HT1080 (cell line): ENCODE measurements at regions not wholly inside any gene's neighbourhood (a gene's known extent, or its start where the extent isn't known, plus 50 kb on each side); places are given as distances from the start of the nearest gene placed in this dataset.

Experiments
- DNase-seq: peaks from one replicate; pipeline ENCODE4 v3.0.0-alpha.2; 2015; ENCODE audit warnings: low read depth

GRCh38 chr13:107580741-107581412 lies 634.5 kb downstream of the LIG4 start:
- no peak for DNase-seq

DNA sequence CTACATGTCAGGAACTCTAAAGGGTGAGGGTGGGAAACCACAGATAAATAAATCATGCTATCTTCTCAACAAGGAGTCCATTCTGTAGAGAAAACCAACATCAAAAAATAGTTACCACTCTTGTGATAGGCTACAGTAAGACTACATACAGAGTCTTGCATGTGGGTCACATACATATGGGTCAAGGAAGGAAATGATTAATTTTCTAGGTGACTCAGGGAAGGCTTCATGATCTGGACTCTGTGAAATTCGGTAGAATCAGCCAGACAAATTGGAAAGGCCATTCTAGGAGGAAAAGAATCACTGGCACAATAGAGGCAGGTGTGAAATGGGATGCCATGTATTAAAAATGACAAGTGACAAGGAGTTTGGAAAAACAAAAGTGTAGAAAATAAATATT lies 638.9 kb downstream of the LIG4 start:
- peak; percentile 85 for DNase-seq

- no peak for DNase-seq
Measured at GRCh38 chr13:107574517-107575210, 640.7 kb downstream of the LIG4 start.

- no peak for DNase-seq
Measured at GRCh38 chr13:107573184-107573583, 642.2 kb downstream of the LIG4 start.

DNA sequence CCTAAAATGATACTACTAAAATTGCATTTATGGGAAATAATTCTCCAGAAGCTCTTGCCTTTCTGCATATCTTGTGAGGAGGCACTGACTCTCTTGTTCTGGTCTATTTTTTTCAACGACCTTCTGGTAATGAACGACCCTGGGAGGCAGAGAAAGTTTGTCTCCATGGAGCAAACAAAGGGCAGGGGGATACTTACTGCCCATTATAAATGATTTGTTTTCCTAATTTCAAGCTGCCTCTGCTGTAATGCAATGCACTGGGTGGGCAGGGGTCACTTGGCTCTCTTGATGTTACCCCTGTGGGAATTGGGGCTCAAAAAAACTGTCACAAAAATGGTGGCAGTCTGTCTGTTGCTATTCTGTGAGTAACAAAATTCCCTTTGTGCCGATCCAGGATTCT lies 643.2 kb downstream of the LIG4 start:
- no peak for DNase-seq

DNA sequence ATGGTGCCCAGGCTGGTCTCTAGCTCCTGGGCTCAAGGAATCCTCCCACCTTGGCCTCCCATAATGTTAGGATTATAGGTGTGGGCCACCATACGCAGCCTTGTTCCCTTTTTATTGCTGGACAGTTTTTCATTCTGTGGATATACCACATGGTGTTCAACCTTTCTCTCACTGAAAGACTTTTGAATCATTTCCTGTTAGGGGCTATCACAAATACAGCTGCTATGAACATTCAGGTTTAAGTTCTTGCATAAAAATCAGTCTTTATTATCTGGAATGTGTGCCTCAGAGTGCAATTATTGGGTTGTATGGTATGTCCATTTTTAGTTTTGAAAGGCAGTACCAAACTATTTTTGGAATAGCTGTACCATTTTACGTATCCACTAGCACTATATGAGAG lies 647.2 kb downstream of the LIG4 start:
- peak; percentile 44 for DNase-seq

DNA sequence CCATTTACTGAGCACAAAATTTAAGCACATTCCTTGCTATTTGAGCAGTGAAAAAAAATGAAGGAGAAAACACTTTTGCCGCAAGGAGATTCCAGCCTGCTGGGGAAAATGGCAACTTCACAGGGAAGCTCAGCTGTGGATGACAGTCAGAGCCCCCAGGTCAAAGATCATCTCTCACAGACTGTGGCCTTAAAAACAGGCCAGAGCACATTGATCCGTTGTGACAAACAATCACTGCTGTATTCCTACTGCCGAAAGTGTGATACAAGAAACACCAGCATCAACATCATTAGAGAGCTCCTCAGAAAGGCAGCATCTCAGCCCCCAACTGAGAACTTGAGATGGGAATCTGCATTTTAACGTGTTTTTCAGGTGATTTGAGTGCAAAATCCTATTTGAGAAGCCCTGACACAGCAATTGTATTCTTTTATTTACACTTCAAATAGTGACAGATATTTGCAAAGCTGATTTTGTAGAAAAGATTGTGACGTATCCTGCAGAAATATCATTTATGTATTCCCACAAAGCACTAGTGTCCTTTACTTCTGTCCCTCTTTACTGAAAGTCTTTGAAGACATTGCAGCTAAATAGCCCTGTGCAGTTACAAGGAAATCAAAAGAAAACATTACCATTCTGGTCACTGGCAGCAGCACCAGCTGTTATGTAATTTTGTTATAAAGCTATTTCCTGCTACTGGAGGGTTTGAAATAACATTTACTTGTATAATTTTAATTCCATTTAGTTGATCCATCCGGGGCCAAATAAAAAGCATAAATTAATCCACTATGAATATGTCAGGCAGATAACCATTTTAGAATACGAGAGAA lies 652.0 kb downstream of the LIG4 start:
- no peak for DNase-seq

DNA sequence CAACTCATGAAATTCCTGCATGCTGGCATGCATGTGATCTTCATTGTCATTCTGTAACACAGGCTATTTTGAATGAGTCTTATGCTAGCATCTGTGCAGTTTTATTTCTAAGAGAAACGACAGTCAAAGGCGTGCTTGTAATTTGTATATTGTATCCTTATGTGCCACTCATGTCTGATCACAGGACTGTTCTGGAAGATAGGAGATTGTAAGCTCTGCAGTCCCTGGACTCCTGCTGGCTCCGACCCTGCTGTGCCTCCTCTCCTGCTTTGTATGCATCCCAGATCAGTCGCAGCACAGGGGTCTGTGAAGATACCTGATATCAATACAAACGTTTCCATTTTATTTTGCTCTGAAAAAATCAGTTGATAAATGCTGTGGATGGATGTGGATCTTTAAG lies 653.1 kb downstream of the LIG4 start:
- no peak for DNase-seq

- DNase-seq = no peak
Measured at GRCh38 chr13:107554460-107554859, 660.9 kb downstream of the LIG4 start.

GRCh38 chr13:107553838-107554237 lies 661.5 kb downstream of the LIG4 start:
- no peak for DNase-seq

DNA sequence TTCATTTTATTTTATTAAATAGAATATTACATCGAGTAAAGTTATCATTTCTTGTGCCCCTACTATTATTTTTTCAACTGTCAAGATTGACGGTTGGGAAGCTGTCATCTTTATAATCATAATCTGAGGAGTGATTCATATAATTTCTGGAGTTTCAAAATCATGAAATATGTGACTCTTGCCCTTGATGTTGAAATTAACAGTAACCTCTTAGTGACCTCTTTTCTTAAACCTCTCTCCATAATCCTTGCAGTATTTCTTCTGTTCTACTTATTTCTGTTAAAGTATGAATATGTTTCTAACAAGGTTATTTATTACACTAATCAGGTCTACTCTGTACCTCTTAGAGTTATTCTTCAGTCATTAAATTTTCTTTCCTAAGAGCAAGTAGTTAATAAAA lies 663.8 kb downstream of the LIG4 start:
- no peak for DNase-seq

DNA sequence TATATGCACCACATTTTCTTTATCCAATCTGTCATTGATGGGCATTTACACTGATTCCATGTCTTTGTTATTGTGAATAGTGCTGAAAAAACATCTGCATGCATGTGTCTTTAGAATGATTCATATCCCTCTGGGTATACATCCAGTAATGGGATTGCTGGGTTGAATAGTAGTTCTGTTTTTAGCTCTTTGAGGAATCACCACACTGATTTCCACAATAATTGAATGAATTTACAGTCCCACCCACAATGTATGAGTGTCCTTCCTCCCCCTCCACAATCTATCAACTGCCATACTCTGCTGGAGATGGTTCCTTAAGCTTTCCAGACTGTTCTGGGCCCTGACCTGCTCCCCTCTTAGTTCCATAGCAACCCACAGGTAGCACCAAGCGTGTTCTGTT lies 667.0 kb downstream of the LIG4 start:
- peak; percentile 51 for DNase-seq

- no peak for DNase-seq
Measured at GRCh38 chr13:107545946-107546502, 669.3 kb downstream of the LIG4 start.

DNA sequence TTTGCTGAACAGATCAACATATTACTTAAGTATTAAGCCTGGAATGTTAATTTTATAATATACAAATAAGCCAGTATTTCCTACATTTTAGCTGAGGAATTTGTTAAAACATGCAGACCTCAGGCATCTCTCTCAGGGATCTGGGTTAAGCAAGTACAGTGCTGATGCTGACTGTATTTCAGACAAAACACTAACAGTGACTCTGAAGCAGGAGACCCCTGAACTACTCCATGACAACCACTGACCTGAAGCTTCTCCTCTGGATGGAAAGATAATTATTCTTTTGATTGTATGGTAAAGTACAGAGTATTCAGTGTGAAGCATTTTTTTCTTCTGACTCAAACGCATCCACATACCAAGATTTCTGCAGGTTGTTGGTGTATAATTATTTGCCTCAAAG lies 680.8 kb downstream of the LIG4 start:
- DNase-seq = peak; percentile 11

DNA sequence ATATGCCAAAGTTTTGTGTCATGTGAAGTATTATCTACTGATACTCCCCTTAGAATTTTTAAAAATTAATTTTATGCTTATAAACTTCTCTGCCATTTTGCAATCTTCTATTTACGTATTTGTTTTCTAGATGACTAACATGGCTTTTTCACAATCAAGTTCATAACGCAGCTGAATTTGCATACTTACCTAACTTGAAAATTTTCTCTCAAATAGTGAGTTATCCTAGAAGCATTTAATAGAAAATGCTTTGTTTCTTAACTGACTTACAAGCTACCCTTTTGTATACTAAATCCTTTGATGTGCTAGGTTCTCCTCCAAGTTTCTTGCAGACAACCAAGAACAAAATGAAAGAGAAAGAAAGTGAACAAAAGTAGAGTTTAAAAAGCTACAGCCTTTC lies 683.5 kb downstream of the LIG4 start:
- DNase-seq = no peak

DNA sequence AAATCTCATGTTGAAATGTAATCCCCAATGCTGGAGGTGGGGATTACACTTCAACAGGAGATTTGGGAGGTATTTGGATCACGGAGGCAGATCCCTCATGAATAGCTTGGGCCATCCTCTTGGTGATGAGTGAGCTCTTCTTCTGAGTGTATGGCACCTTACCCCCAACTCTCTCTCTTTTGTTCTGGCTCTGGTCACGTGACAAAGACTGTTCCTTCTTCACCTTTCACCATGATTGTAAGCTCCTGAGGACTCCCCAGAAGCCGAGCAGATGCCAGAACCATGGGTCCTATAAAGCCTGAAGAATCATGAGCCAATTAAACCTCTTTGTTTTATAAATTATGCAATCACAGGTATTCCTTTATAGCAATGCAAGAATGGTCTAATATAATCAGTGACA lies 684.2 kb downstream of the LIG4 start:
- no peak for DNase-seq

DNA sequence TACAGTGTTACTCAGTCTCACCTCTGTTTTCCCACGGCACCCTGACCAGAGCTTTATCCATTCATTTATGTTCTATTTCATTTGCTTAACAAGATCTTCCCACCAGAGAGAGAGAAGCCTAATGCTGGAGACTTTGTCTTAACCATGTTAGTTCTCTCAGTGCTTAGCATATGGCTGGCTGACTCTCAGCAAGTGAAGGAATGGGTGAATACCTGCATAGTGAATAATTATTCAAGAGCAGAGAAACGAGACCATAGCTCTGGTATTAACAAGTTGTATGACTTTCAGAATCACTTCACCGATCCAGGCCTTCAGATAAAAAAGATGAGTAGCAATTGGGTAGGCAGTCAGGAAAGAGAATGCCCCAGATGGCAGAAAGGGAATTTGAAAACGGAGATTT lies 686.3 kb downstream of the LIG4 start:
- DNase-seq = no peak

- peak; percentile 36 for DNase-seq
Measured at GRCh38 chr13:107518780-107519179, 696.6 kb downstream of the LIG4 start.

DNA sequence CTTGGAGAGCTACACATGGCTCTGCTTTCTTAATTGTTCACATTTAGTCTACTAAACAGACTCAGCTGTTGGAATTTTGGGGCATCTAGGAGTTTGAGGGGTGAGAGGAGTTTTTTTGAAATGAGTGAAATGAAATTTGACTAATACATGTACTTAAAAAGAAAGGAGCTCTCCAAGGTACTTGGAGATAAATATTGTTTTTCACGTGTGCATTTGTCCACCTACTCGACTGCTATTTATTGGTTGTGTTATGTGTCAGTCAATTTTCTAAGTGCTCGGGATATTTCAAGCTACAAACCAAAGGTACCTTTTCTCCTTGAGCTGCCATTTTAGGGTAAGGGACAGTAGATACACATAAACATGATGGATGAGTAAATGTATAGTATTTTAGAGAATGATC lies 697.0 kb downstream of the LIG4 start:
- DNase-seq = no peak

DNA sequence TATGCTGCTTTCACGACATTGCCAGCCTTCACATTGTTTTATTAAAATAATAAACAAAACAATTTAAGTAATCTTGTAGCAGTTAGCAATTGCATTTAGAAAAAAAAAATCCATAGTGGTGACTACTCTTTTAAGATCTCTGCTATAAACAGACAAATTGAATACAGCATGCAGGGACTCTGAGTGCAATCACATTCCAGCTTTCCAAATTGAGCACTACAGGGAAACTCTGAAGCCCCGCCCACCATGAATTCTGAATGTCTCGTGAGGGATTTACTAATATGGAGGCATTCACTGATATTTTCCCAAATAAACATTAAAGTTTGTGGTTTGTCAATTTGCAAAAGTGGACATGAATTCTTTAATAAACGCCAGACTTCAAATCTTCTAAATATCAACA lies 698.8 kb downstream of the LIG4 start:
- no peak for DNase-seq

DNA sequence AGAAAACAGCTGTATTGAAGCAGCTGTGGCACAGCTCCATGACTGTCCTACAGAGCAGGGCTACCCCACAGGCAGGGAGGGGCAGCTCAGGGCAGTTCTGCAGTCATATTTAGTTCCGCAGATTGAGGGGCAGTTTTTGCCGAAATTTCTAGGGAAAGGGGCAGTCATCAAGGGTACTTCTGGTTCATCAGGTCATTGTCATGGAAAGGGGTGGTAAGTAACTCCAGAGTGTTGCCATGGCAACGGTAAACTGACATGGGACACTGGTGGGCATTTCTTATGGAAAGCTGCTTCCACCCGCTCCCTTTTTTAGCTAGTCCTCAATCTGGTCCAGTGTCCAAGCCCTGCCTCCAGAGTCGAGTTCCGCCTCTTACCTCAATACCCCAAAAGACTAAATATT lies 702.8 kb downstream of the LIG4 start:
- no peak for DNase-seq

DNA sequence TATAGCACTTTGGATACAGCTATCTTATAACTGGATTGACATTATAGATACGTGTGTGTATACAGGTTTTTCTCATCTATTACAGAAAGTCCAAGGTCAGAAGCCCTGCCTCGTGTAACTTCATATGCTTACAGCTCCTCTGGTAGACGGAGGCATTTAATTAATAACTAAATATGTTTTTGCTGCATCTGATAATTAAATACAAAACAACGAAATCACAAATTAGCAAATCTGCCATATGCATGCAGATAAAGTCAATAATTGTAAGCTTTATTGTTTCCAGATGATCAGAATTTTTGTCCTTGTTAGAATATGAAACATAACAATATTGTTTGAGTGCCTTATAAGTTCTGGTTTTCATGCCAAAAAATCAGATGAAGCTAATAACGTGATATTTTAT lies 717.7 kb downstream of the LIG4 start:
- no peak for DNase-seq
